NCI-H2196 treated with DMSO at 0.1 percent for 48 hours (cell line): ENCODE measurements at regions not wholly inside any gene's neighbourhood (a gene's known extent, or its start where the extent isn't known, plus 50 kb on each side); places are given as distances from the start of the nearest gene placed in this dataset.

ENCODE experiments used
- DNase-seq: peaks from one replicate; lab custom pipeline; 2025; ENCODE audit not compliant: unreplicated experiment; lab: John Stamatoyannopoulos, UW

GRCh38 chr1:56320464-56321149, 258.8 kb downstream of the PLPP3 start:
- DNase-seq: no peak

GRCh38 chr1:56317722-56318121, 261.6 kb downstream of the PLPP3 start:
- DNase-seq: no peak

DNA sequence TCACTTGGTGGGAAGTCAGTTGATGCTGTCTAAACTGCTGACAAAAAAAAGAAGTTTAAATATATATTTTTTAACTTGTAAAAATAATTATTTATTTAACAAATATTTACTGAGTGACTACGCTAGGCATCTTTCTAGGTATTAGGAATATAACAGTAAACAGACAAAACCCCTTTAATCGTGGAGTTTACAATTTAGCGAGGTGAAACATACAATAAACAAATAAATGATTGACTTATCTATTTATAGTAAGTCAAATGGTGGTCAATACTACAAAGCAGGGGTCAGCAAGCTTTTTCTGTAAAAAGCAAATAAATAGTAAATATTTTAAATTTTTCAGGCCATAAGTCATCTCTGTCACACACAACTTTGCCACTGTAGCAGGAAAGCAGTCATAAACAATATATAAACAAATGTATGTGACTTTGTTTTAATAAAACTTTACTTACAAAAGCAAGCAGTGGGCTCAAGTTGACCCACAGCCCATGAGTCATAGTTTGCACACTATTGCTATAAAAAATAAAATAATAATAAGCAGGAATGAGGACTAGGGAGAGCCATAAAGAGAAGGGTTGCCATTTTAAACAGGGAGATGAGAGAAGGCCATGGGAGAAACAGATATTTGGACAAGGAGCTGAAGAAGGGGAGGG, 263.9 kb downstream of the PLPP3 start:
- DNase-seq: no peak

- no peak for DNase-seq
These were observed 265.8 kb downstream of the PLPP3 start for GRCh38 chr1:56313560-56313959.

DNA sequence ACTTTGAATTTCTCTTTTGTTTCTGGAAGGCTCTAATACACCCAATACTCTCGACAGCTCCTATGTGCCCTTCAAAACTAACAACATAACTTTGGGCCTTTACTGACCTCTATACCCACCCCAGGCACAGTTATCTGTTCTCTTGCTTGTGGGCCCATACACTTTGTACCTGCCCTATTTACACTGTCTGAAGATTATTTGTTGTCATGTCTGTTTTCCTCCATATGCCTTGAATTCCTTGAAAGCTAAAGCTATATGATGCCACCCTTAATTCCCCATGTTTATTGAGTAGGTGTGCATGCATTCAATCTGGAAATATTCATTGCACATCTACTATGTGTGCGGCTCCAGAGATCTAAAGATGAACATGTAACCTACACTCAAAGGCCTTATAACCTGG, 267.6 kb downstream of the PLPP3 start:
- DNase-seq: no peak

GRCh38 chr1:56310945-56311344, 268.4 kb downstream of the PLPP3 start:
- no peak for DNase-seq

GRCh38 chr1:56309065-56309464, 270.3 kb downstream of the PLPP3 start:
- no peak for DNase-seq

GRCh38 chr1:56304975-56305374, 274.4 kb downstream of the PLPP3 start:
- no peak for DNase-seq

DNA sequence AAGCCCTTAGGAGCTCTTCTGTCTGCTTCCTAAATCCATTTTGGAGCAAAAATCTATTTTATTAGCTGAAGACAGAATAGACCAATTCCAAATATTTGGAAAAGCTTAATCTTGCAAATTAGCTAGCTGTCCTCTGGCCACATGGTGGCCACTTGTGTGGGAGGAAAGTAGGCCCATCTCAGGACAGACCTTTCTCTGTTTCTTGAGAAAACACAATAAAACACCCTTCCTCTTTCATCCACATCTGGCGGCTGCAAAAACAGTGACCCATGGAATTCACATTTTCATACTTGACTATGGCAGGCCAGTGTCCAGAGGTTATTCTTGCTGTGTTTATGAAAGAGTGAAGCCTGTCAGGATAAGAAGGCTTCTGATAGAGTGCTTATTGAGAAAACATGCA, 275.6 kb downstream of the PLPP3 start:
- no peak for DNase-seq

DNA sequence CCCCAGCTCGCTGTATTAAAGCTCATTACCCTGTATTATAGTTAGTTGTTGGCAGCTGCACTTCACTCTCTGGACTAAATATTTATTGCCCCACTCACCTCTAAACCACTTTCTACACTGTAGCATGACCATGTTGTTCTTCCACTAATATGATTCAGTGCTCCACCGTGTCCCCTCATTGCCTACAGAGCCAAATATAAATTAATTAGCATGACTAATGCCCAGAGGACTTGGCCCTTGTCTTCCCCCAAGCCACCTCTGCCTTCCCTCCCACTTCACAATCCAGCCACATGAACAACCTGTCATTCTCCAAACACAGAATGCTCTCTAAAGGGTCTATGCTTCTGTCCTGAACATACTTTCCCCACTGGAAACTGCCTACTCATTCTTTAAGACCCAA, 276.5 kb downstream of the PLPP3 start:
- no peak for DNase-seq

DNA sequence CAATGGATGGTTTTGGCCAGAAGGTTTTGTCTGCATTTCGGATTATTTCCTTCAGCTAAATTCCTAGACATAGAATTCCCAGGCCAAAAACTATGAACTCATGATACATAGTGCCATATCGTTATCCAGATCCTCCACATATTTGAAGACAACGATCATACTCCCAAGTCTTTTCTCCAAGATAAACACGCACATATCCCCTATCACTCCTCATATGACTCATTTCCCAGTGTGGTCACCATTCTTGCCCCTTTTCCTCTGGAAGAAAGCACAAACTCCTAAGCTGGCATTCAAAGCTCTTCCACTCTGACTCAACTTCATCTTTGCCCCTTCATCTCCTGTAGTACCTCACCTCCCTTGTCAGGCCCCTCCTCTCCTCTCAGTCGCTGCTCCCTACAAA, 277.6 kb downstream of the PLPP3 start:
- no peak for DNase-seq

DNA sequence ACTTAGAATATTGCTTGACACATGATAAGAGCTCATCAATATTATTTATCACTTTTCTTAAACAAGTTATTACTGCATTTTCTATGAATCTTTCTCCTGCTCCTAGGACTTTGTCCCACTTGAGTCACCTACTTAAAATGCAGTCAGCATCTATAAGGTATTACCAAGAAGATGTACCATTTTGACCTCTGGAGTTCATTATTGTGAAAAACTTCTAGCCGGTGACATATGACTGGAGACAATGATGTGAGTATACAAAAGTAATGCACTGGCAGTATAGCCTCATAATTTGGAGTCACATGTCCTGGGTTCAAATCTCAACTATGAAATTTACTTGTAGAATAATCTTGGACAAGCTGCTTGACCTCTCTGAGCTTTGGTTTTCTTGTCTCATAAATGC, 278.5 kb downstream of the PLPP3 start:
- DNase-seq: no peak

DNA sequence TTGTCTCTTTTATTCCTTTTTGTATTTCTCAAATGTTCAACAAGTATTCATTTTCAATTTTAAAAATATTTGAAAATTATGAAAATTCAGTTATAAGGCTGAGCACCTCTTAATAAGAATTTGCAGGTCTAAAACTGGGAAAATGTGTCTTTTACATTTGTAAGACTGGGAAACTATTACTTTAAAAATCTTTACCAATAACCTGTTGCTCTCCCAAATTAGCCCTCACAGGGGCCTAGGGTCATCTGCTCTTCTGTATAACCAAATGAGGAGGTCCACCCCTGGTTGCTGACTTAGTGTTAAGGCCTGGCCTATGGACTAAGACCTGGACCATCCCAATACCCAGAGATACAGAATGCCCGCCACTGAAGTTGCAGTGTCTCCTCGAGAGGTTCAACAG, 280.5 kb downstream of the PLPP3 start:
- no peak for DNase-seq

DNA sequence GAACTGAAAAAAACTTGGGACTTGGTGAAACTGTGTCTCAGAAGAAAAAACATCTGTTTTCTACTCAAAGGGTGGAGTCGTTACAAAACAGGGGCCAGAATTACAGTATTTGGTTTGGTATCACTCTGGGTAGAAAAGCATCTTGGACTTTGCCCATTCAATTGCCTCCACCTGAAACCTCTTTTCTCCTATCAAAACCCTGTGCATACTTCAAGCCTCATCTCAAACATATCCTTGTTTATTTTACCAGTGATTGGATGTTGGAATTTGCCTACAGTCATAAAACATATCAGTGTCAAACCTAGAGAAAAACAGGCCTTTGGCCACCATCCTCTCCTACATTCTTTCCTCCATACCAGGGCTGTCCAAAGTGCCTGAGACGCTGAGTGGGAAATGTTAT, 281.5 kb downstream of the PLPP3 start:
- no peak for DNase-seq

DNA sequence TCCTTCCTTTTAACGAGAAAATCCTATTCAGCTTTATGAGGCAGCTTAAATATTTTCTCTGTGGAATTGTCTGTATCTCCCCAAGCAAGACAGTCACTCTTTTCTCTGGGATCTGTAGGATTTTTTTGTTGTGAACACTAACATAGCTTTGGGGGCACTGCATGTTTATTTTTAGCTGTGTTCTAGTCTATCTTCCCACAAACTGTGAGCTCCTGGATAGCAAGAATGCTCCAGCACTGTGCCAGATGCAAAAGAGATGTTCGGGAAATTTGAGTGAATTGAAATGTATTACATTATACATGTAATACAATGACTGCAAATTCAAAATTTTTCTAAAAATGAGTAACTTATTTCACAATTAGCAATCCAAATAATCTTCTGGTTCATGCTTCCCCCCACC, 282.2 kb downstream of the PLPP3 start:
- no peak for DNase-seq

DNA sequence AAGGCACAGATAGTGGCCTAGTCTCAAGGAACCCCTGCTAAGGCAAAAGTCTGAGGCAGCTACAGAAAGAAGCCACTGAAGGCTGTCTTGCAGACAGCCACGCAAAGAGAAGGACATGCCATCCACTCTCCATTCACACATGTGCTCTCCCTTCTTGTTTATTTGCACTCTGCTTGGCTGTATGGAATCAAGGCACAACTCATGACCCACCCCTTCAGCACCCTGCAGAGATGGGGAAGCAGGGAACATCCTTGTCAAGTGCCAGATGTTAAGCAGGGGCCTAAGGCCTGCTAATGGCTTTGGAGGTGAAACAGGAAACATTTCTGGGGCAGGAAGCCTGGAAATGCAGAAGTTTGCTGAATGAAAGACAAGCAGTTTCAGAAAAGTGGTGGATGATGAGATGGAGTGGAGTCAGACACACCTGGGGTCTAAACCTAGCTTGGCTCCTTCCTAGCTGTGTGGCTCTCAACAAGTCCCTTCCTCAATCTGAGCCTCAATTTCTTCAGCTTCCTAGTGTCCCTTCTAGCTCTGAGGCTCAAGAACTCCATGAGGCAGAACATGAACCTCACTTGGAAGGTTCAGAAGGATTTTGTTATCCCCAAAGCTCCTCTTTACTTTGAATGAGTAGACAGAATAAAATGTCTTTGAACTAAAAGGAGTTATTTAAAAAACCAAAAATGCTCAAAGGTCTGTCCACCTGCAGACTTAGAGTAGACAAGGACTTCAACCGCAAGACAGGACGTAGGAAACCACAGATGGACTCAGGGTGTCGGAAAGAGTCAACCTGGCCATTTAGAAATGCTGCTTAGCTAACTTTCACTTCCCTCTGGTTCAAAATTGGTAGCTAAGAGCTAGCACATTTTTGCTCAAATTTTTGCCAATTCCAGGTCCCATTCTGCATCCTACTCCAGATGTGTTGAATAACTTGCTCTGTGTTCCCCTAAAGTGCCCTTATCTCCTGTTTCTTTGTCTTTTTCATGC, 283.1 kb downstream of the PLPP3 start:
- no peak for DNase-seq

GRCh38 chr1:56291374-56291919, 287.9 kb downstream of the PLPP3 start:
- DNase-seq: no peak

DNA sequence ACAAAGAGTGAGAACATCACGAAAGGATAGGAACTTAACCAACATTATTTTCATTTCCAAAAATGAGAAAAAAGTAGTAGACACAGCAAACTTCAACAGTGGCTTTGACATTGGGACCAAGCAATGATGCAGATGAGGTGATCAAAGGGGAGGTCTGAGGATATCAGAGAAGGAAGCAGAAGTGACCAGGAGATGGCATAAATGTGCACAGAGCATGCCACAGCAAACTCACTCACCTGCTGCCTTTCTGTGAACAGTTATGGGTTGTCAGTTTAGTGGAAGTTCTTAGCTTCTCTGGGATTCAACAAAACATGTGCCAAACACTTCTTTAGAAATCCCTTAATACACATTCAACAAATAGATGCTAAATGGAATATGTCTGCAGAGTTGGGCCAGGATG, 290.1 kb downstream of the PLPP3 start:
- no peak for DNase-seq

GRCh38 chr1:56287721-56288120, 291.6 kb downstream of the PLPP3 start:
- DNase-seq: no peak

- DNase-seq: no peak
These were observed 292.4 kb downstream of the PLPP3 start for GRCh38 chr1:56286956-56287355.

GRCh38 chr1:56286506-56286905, 292.9 kb downstream of the PLPP3 start:
- DNase-seq: no peak
